ENCODE measurements at regions not wholly inside any gene's neighbourhood (a gene's known extent, or its start where the extent isn't known, plus 50 kb on each side); places are given as distances from the start of the nearest gene placed in this dataset.

GRCh38 chrX:39012621-39013111 is 211.4 kb downstream of the MID1IP1 start:
- Histone ChIP-seq H3K27me3 (peaks cover 0 to 60% of the 10 kb centered on the region in 2 donors), H3K9me3 (no peaks in the 10 kb centered on the region), H3K4me3 (no peak overlapping the region), H3K27ac (no peak overlapping the region), H3K36me3 (no peaks in the 10 kb centered on the region), H3K4me1 (no peaks in the 10 kb centered on the region)
- intact Hi-C loops (cut with DNase I; ENCODE audit: low total_unique reads): no loop called here
- TF ChIP-seq POLR2AphosphoS5 (IDR thresholded peaks at IDR 0.05): no peak
- no peak for TF ChIP-seq POLR2A (IDR thresholded peaks at IDR 0.05)
- no peak for TF ChIP-seq CTCF (IDR thresholded peaks at IDR 0.05)
- DNase-seq (ENCODE audit: low spot score in 2 of 2): no peak

GRCh38 chrX:39016556-39016955 is 215.3 kb downstream of the MID1IP1 start:
- no peak for DNase-seq (ENCODE audit: low spot score in 2 of 2)
- Histone ChIP-seq H3K27me3 (peaks cover 0 to 53% of the 10 kb centered on the region in 2 donors), H3K27ac (no peak overlapping the region), H3K36me3 (no peaks in the 10 kb centered on the region), H3K4me1 (no peaks in the 10 kb centered on the region), H3K4me3 (no peak overlapping the region), H3K9me3 (no peaks in the 10 kb centered on the region)
- intact Hi-C loops (cut with DNase I; ENCODE audit: low total_unique reads): no loop called here
- TF ChIP-seq POLR2A (IDR thresholded peaks at IDR 0.05): no peak
- no peak for TF ChIP-seq POLR2AphosphoS5 (IDR thresholded peaks at IDR 0.05)
- no peak for TF ChIP-seq CTCF (IDR thresholded peaks at IDR 0.05)

GRCh38 chrX:39017077-39017476 is 215.8 kb downstream of the MID1IP1 start:
- intact Hi-C loops (cut with DNase I; ENCODE audit: low total_unique reads): no loop called here
- Histone ChIP-seq H3K9me3 (no peaks in the 10 kb centered on the region), H3K36me3 (no peaks in the 10 kb centered on the region), H3K4me3 (no peak overlapping the region), H3K27me3 (peaks cover 0 to 54% of the 10 kb centered on the region in 2 donors), H3K27ac (no peak overlapping the region), H3K4me1 (no peaks in the 10 kb centered on the region)
- no peak for DNase-seq (ENCODE audit: low spot score in 2 of 2)
- TF ChIP-seq POLR2A (IDR thresholded peaks at IDR 0.05) (no peak), POLR2AphosphoS5 (IDR thresholded peaks at IDR 0.05) (no peak), CTCF (IDR thresholded peaks at IDR 0.05) (no peak)

GRCh38 chrX:39017716-39018115 is 216.5 kb downstream of the MID1IP1 start:
- H3K36me3 ChIP-seq: no peaks in the 10 kb centered on the region
- DNase-seq (ENCODE audit: low spot score in 2 of 2): no peak
- H3K4me3 ChIP-seq: no peak overlapping the region
- H3K27ac ChIP-seq: no peak overlapping the region
- H3K9me3 ChIP-seq: no peaks in the 10 kb centered on the region
- no peaks in the 10 kb centered on the region for H3K4me1 ChIP-seq
- intact Hi-C loops (cut with DNase I; ENCODE audit: low total_unique reads): no loop called here
- peaks cover 0 to 54% of the 10 kb centered on the region in 2 donors for H3K27me3 ChIP-seq
- TF ChIP-seq POLR2A (IDR thresholded peaks at IDR 0.05) (no peak), CTCF (IDR thresholded peaks at IDR 0.05) (no peak), POLR2AphosphoS5 (IDR thresholded peaks at IDR 0.05) (no peak)

GRCh38 chrX:39018541-39018940 is 217.3 kb downstream of the MID1IP1 start:
- Histone ChIP-seq H3K4me3 (no peak overlapping the region), H3K27ac (no peak overlapping the region), H3K9me3 (no peaks in the 10 kb centered on the region), H3K27me3 (peaks cover 0 to 54% of the 10 kb centered on the region in 2 donors), H3K4me1 (no peaks in the 10 kb centered on the region), H3K36me3 (no peaks in the 10 kb centered on the region)
- DNase-seq (ENCODE audit: low spot score in 2 of 2): no peak
- intact Hi-C loops (cut with DNase I; ENCODE audit: low total_unique reads): no loop called here
- TF ChIP-seq CTCF (IDR thresholded peaks at IDR 0.05) (no peak), POLR2AphosphoS5 (IDR thresholded peaks at IDR 0.05) (no peak), POLR2A (IDR thresholded peaks at IDR 0.05) (no peak)
